ENCODE measurements at regions not wholly inside any gene's neighbourhood (a gene's known extent, or its start where the extent isn't known, plus 50 kb on each side); places are given as distances from the start of the nearest gene placed in this dataset.

- H3K4me3 ChIP-seq (ENCODE audit: low read depth in 2 of 2, low read length in 2 of 2) = no peak overlapping the region
- H3K36me3 ChIP-seq (ENCODE audit: control insufficient read depth, insufficient read depth, low read length) = no peaks in the 10 kb centered on the region
- no peak overlapping the region for H3K27ac ChIP-seq (ENCODE audit: low read length)
- H3K27me3 ChIP-seq (ENCODE audit: control insufficient read depth, insufficient read depth, low read length) = no peaks in the 10 kb centered on the region
- DNase-seq (ENCODE audit: low read depth, low spot score) (no peak), ATAC-seq (no peak)
- CTCF ChIA-PET = no interaction called here
- TF ChIP-seq REST (IDR thresholded peaks at IDR 0.05; ENCODE audit: insufficient read depth in 1 of 2, low read depth in 2 of 2, low read length in 1 of 2) (no peak), TCF7L2 (IDR thresholded peaks at IDR 0.05; ENCODE audit: low read depth, low read length) (no peak)
- in situ Hi-C loops (cut with HindIII; ENCODE audit: low pct_unique_long_range_greater_than_20kb, low sequenced_read_pairs) = no loop called here
- intact Hi-C loops (cut with micrococcal nuclease; ENCODE audit: unreplicated experiment) = no loop called here
- BruUV-seq (replicated peaks) = no TSS peak
- no peaks in the 10 kb centered on the region for H3K9me3 ChIP-seq (ENCODE audit: control insufficient read depth, insufficient read depth, low read depth, low read length)
- POLR2A ChIA-PET = no interaction called here
- H3K4me1 ChIP-seq (ENCODE audit: control insufficient read depth, insufficient read depth, low read length) = no peaks in the 10 kb centered on the region
Measured at GRCh38 chr1:199597152-199597551, 430.4 kb upstream of the NR5A2 start.

- ChIA-PET POLR2A (no interaction called here), CTCF (no interaction called here)
- no peak for TF ChIP-seq REST (IDR thresholded peaks at IDR 0.05; ENCODE audit: insufficient read depth in 1 of 2, low read depth in 2 of 2, low read length in 1 of 2)
- no peak for TF ChIP-seq CTCF (IDR thresholded peaks at IDR 0.05)
- no peak for TF ChIP-seq SIN3A (IDR thresholded peaks at IDR 0.05; ENCODE audit: borderline replicate concordance, insufficient read depth, low read depth, low read length)
- TF ChIP-seq POLR2AphosphoS5 (IDR thresholded peaks at IDR 0.05; ENCODE audit: low read depth, low read length) = no peak
- no peak for TF ChIP-seq TCF7L2 (IDR thresholded peaks at IDR 0.05; ENCODE audit: low read depth, low read length)
- in situ Hi-C loops (cut with HindIII; ENCODE audit: low pct_unique_long_range_greater_than_20kb, low sequenced_read_pairs) = no loop called here
- Histone ChIP-seq H3K27me3 (ENCODE audit: control insufficient read depth, insufficient read depth, low read length) (no peaks in the 10 kb centered on the region; the same call in 1 of the 2 replicates), H3K4me1 (ENCODE audit: control insufficient read depth, insufficient read depth, low read length) (no peaks in the 10 kb centered on the region), H3K27ac (ENCODE audit: low read length) (no peak overlapping the region), H3K4me3 (ENCODE audit: low read depth in 2 of 2, low read length in 2 of 2) (no peak overlapping the region), H3K36me3 (ENCODE audit: control insufficient read depth, insufficient read depth, low read length) (no peaks in the 10 kb centered on the region), H3K9me3 (ENCODE audit: control insufficient read depth, insufficient read depth, low read depth, low read length) (no peaks in the 10 kb centered on the region)
- no TSS peak for BruUV-seq (replicated peaks)
- intact Hi-C loops (cut with micrococcal nuclease; ENCODE audit: unreplicated experiment) = no loop called here
- DNase-seq (ENCODE audit: low read depth, low spot score) (no peak), ATAC-seq (no peak)
Measured at GRCh38 chr1:199608414-199608813, 419.1 kb upstream of the NR5A2 start.
